ENCODE measurements at regions not wholly inside any gene's neighbourhood (a gene's known extent, or its start where the extent isn't known, plus 50 kb on each side); places are given as distances from the start of the nearest gene placed in this dataset.

GRCh38 chr7:13540429-13540828, 449.0 kb downstream of the ETV1 start:
- TF ChIP-seq POLR2A (IDR thresholded peaks at IDR 0.05), result no peak
- TF ChIP-seq CTCF (IDR thresholded peaks at IDR 0.05), result no peak
